NCI-H1694 (cell line): ENCODE measurements at regions not wholly inside any gene's neighbourhood (a gene's known extent, or its start where the extent isn't known, plus 50 kb on each side); places are given as distances from the start of the nearest gene placed in this dataset.
"Not testable (repeated sequence)": the region's sequence is repeated elsewhere in the genome, so short reads cannot be mapped to it uniquely, and the experiment has no call there.

ENCODE experiments used
- DNase-seq: peaks from one replicate; lab custom pipeline; 2025; lab: John Stamatoyannopoulos, UW

- no peak for DNase-seq
These were observed 86.7 kb upstream of the CTAGE1 start for GRCh38 chr18:22504251-22505030.

DNA sequence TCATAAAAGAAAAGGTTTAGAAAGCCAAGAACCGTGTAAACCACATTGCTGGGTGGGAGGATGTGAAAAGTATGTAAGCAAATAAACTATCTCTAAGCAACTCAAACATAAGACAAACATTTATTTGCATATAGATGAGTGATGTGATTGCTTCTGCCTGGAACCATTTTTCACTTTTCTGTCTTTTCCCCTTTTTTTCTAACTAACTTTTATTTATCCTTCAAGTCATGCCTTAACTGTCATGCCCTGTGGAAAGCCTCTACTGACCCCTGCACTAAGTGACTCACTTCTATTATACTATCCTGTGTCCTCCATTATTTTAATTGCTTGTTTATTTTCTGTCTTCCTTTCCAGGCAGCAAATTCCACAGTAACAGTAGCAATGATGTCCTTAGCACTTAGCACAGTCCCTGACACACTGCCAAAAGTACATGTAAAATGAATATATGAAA lies 87.5 kb upstream of the CTAGE1 start:
- no peak for DNase-seq

DNA sequence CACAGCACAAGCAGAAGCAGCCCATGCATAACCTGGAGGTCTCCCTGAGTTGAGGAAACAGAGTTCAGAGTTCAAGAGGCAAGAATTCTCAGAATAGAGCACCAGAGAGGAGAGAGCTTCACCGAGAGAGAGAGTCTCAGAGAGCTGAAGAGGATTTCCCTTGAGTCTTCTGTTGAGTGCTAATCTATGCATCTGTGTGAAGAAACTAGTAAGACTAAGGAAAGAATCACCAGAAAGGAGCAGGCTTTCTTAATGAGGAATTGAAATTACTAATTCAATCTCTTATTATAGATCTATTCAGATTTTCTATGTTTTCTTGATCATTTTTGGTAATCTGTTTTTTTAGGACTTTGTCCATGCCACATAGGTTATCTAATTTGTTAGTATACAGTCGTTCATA lies 89.3 kb upstream of the CTAGE1 start:
- no peak for DNase-seq

DNA sequence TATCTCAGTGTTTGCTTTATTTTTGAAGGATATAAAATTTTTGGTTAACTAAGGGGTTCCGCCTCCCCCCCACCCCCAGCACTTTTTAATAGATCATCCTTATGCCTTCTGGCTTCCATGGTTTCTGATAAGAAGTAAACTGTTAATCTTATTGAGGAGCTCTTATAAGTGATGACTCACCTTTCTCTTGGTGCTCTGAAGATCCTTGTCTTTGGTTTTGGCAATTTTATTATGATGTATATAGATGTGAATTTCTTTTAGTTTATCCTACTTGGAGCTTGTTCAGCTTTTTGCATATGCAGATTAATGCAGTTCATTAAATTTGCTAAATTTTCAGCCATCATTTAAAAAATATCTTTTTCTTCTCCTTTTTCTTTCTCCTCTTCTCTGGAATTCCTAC lies 91.7 kb upstream of the CTAGE1 start:
- no peak for DNase-seq

GRCh38 chr18:22510697-22511096 lies 93.0 kb upstream of the CTAGE1 start:
- DNase-seq: no peak

- no peak for DNase-seq
These were observed 96.2 kb upstream of the CTAGE1 start for GRCh38 chr18:22513721-22514481.

- DNase-seq: no peak
These were observed 96.9 kb upstream of the CTAGE1 start for GRCh38 chr18:22514655-22515054.

GRCh38 chr18:22515250-22515649 lies 97.5 kb upstream of the CTAGE1 start:
- no peak for DNase-seq

- DNase-seq: no peak
These were observed 99.6 kb upstream of the CTAGE1 start for GRCh38 chr18:22517356-22517755.

GRCh38 chr18:22521026-22521707 lies 103.5 kb upstream of the CTAGE1 start:
- no peak for DNase-seq

- DNase-seq: no peak
These were observed 105.8 kb upstream of the CTAGE1 start for GRCh38 chr18:22523481-22523880.

DNA sequence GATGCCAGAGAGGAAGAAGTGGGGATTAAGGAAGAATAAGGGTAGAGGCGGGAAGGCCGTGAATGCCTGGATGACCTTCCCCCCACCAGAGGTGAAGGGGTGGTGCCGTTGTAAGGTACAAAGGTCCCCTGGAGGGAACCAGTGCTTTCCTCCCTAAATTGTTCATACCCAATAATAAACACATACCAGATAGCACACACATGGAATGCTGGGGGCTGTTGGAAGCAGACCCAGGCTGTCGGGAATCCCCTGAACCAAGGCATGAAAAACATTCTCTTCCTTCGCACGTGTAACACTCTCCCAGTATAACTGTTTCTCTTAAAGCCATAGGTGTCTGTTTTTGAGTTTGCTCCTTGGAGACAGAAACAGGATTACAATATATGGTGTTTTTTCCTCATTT lies 107.1 kb upstream of the CTAGE1 start:
- DNase-seq: no peak

DNA sequence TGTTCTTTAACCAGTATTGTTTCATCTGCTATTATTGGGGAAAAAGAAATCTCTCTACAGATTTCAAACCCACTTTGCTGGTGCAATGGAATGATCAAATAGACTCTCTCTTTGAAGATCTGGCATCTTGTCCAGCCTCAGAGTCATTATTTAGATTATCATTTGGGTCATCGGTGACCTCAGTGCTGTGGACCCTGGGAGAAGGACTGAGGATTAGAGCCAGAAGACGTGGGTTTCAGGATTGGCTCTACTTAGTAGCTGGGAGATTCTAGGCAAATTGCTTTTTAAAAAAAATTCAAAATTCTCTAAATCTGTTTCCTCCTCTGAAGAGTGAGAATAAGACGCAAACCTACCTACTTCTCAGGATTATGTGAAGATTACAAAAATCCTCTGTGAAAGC lies 107.6 kb upstream of the CTAGE1 start:
- DNase-seq: no peak

DNA sequence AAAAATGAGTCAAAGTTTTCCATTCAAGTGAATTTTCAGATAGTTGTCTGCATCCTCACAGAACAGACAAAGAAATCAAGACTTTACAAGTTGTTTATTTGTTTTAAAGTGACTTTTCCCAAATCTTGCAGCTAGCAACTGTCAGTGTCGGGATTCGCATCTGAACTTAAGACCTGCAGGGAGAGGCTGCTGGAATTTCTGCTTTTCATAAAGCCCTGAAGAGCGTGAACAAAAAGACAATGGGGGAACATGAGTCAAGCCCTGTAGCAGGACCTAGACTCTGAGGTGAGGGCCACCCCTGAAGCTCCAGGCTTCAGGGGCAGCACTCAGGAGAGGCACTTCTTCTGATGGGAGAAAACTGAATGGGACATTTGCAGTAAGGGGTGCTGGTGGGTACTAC lies 108.2 kb upstream of the CTAGE1 start:
- no peak for DNase-seq

DNA sequence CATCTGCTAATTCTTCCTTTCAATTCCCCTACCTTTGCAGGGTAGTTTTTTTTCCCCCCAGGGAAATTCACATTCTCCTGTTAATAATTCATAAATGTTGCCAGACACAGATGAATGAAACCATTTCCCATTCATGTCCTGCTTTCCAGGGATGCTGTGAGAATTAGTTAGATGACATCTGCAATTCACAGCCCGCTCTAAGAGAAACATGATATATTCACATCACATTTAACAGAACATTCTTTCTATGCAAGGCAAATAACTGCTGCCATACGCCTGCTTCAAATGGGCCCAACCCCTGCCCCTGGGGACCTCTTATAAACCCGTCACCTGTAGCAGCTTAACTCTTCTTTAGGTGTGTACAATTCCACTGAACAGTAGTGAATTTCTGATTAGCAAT lies 110.6 kb upstream of the CTAGE1 start:
- no peak for DNase-seq

- DNase-seq: not testable (repeated sequence)
These were observed 117.0 kb upstream of the CTAGE1 start for GRCh38 chr18:22534706-22535105.

- DNase-seq: no peak
These were observed 118.8 kb upstream of the CTAGE1 start for GRCh38 chr18:22536558-22536957.

GRCh38 chr18:22538426-22538825 lies 120.7 kb upstream of the CTAGE1 start:
- DNase-seq: no peak

DNA sequence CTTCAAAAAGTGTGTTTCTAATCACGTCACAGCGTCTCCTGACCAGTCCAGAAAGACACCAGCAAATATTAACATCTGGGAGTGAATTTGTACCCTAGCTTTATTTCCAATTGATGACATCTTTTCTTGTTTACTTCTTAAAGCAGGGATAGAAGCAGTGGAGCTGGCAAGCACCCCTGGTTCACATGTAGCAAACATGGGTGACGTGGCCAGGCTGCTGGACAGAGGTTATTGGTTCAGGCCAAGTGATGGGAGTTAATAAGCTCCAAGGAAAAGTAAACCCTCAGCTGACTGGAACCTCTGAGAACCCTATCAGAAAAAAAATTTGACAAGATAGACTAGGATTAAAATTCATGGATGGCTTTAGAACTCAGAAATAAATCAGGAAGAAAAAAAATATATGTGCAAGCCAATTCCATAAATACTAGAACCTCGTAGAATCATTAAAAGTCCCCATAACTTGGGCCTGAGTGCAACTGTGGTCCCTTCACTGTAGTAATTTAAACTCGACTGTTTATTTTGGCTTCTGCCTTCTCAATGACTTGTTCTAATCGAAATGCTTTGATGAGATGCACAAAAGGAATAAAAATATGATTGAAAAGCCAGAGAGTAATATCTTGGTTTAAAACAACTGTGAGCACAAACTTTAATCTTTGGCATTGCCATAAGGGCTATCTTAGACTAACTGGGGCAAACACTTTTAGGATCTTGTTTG lies 121.5 kb upstream of the CTAGE1 start:
- no peak for DNase-seq

- DNase-seq: no peak
These were observed 123.5 kb upstream of the CTAGE1 start for GRCh38 chr18:22541232-22541631.

- no peak for DNase-seq
These were observed 124.7 kb upstream of the CTAGE1 start for GRCh38 chr18:22542406-22542835.

DNA sequence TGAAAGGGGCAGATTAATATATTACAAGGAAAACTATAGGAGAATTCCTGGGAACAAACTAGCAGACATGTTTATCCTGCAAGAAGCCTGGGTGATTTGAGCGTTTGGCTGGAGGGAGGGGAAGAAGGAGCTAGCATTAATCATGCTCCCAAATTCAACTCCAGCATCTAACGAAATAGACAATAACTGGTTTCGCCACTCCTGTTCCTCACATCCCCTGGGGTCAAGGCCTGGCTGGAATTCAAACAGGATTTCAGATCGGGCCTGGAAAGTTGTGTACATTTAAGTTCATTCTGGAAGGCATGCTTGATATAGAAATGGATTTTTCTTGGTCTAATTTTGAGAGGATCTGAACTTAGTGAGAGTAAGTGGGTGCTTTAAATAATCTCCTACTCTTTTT lies 126.1 kb upstream of the CTAGE1 start:
- no peak for DNase-seq
